ENCODE measurements at regions not wholly inside any gene's neighbourhood (a gene's known extent, or its start where the extent isn't known, plus 50 kb on each side); places are given as distances from the start of the nearest gene placed in this dataset.

- Histone ChIP-seq H2BK5ac (ENCODE audit: low read depth, low read length, poor library complexity, severe bottlenecking) (no peak overlapping the region), H4K91ac (ENCODE audit: insufficient read depth, low read depth, low read length) (no peak overlapping the region), H2BK15ac (ENCODE audit: low read depth, low read length) (no peak overlapping the region), H2AK9ac (replicated peaks; ENCODE audit: low read depth, low read length, poor library complexity) (peak overlapping the region; percentile 39), H3K9ac (ENCODE audit: low read depth, low read length) (no peak overlapping the region), H2BK20ac (ENCODE audit: low read depth, low read length) (no peak overlapping the region), H2BK120ac (ENCODE audit: low read depth, low read length) (no peak overlapping the region), H3K27me3 (ENCODE audit: control insufficient read depth, insufficient read depth, low read length) (no peaks in the 10 kb centered on the region), H3K56ac (ENCODE audit: extremely low read depth, insufficient read depth, low read length) (no peak overlapping the region), H3K4ac (ENCODE audit: low read depth, low read length) (no peak overlapping the region), H2AFZ (replicated peaks; ENCODE audit: low read length, poor library complexity) (peak overlapping the region; percentile 33), H3K14ac (replicated peaks; ENCODE audit: low read depth, low read length) (no peak overlapping the region), H2AK5ac (ENCODE audit: low read depth, low read length) (peak overlapping the region; percentile 4; the same call in 1 of the 2 replicates), H3K9me1 (ENCODE audit: insufficient read depth, low read length) (peaks cover 21% of the 10 kb centered on the region), H3K4me3 (ENCODE audit: insufficient read depth, low read depth, low read length) (no peak overlapping the region), H3K4me2 (ENCODE audit: low read depth, low read length) (no peak overlapping the region), H3K36me3 (ENCODE audit: control insufficient read depth, insufficient read depth, low read length) (no peaks in the 10 kb centered on the region), H4K8ac (ENCODE audit: low read depth in 2 of 2, low read length in 2 of 2) (no peak overlapping the region), H3K4me1 (ENCODE audit: control insufficient read depth, insufficient read depth, low read length) (peaks cover 21% of the 10 kb centered on the region), H3K9me3 (ENCODE audit: control insufficient read depth, insufficient read depth, low read length) (no peaks in the 10 kb centered on the region), H4K20me1 (ENCODE audit: insufficient read depth, low read length) (no peaks in the 10 kb centered on the region), H3K23ac (ENCODE audit: low read depth, low read length) (no peak overlapping the region), H3K27ac (ENCODE audit: insufficient read depth, low read length) (no peak overlapping the region), H4K5ac (ENCODE audit: low read depth, low read length) (no peak overlapping the region), H3K18ac (ENCODE audit: low read depth, low read length) (no peak overlapping the region), H3K79me1 (ENCODE audit: low read depth in 1 of 2, low read length in 2 of 2) (no peaks in the 10 kb centered on the region)
- no CpG with 5 or more reads among the region's 3 CpGs for WGBS, 2 experiments (ENCODE audit: extremely low coverage in 2 of 2, insufficient read length in 1 of 2)
- no peak for TF ChIP-seq MXI1 (IDR thresholded peaks at IDR 0.05; ENCODE audit: borderline replicate concordance, low read depth, low read length)
- TF ChIP-seq MAZ (IDR thresholded peaks at IDR 0.05; ENCODE audit: borderline replicate concordance, low read depth, low read length) = no peak
- no peak for TF ChIP-seq ELK1 (IDR thresholded peaks at IDR 0.05; ENCODE audit: borderline replicate concordance, low read depth, low read length)
- no peak for TF ChIP-seq RCOR1 (IDR thresholded peaks at IDR 0.05; ENCODE audit: insufficient replicate concordance, low read length)
- no peak for TF ChIP-seq CHD1 (IDR thresholded peaks at IDR 0.05; ENCODE audit: low read depth, low read length)
- TF ChIP-seq BHLHE40 (IDR thresholded peaks at IDR 0.05; ENCODE audit: low read depth, low read length) = no peak
- no peak for TF ChIP-seq NFE2L2 (IDR thresholded peaks at IDR 0.05; ENCODE audit: low read depth, low read length)
- TF ChIP-seq POLR2A (IDR thresholded peaks at IDR 0.05; ENCODE audit: low read depth, low read length) = no peak
- TF ChIP-seq CTCF (conservative IDR thresholded peaks at IDR 0.05; ENCODE audit: low read depth, low read length) = no peak
- no peak for TF ChIP-seq FOS (IDR thresholded peaks at IDR 0.05; ENCODE audit: low read depth, low read length)
- TF ChIP-seq RAD21 (IDR thresholded peaks at IDR 0.05; ENCODE audit: low read length) = no peak
- TF ChIP-seq RFX5 (IDR thresholded peaks at IDR 0.05; ENCODE audit: low read depth, low read length) = no peak
- TF ChIP-seq USF2 (IDR thresholded peaks at IDR 0.05; ENCODE audit: low read depth, low read length) = no peak
- ATAC-seq (ENCODE audit: low read depth) (no peak), DNase-seq (no peak)
- CTCF ChIA-PET = no interaction called here
- POLR2A ChIA-PET (ENCODE audit: unreplicated experiment) = no interaction called here
- in situ Hi-C loops (cut with MboI; ENCODE audit: low sequenced_read_pairs) (no loop called here), intact Hi-C loops (cut with micrococcal nuclease) (no loop called here), dilution Hi-C loops (cut with HindIII; ENCODE audit: low sequenced_read_pairs, unreplicated experiment) (no loop called here)
- no TSS peak for BruUV-seq (replicated peaks)
Measured at GRCh38 chr9:113678119-113678858, 197.8 kb upstream of the ZNF618 start.

Measured in IMR-90 (cell line).